H1 (cell line): ENCODE measurements at regions not wholly inside any gene's neighbourhood (a gene's known extent, or its start where the extent isn't known, plus 50 kb on each side); places are given as distances from the start of the nearest gene placed in this dataset.

ENCODE experiments used
- CTCF ChIA-PET: fragments of 300-600 bp; sonication (Branson Sonifier 250); formaldehyde crosslinking; loops from one replicate; lab custom pipeline; 2021; ENCODE audit not compliant: partially characterized antibody; lab: Charles Lee
- POLR2A ChIA-PET: fragments of 300-600 bp; sonication (Branson Sonifier 250); formaldehyde crosslinking; loops from one replicate; lab custom pipeline; 2021; ENCODE audit warnings: inconsistent platforms; ENCODE audit not compliant: partially characterized antibody; lab: Charles Lee
- DNase-seq, 2 experiments: peaks; one replicate each; pipeline versions ENCODE4 v3.0.0 to v3.0.0-alpha.2; 2010 to 2022; ENCODE audit warnings: low spot score in 2 of 2, low read depth in 1 of 2, mixed read lengths in 1 of 2
- FAIRE-seq: peaks from 2 replicates; lab custom pipeline; 2011; peaks lifted over from hg19 to GRCh38; lab: Jason Lieb, UNC
- H2AFZ ChIP-seq: 2 replicates; pipeline ENCODE4 v1.8.1; 2012; ENCODE audit warnings: low read length, inconsistent platforms
- H2AK5ac ChIP-seq: 2 replicates; pipeline ENCODE4 v1.6.1; 2013; ENCODE audit warnings: low read depth, low read length
- H2BK120ac ChIP-seq: replicated peaks from 2 replicates; pipeline ENCODE3; 2013; ENCODE audit warnings: low read depth, low read length, inconsistent platforms
- H2BK12ac ChIP-seq: 2 replicates; pipeline ENCODE4 v1.6.1; 2013; ENCODE audit warnings: low read depth, low read length
- H2BK15ac ChIP-seq: 2 replicates; pipeline ENCODE4 v1.6.1; 2013; ENCODE audit warnings: low read length
- H2BK20ac ChIP-seq: 2 replicates; pipeline ENCODE4 v1.6.1; 2013; ENCODE audit warnings: low read length
- H2BK5ac ChIP-seq: 2 replicates; pipeline ENCODE4 v1.6.1; 2013; ENCODE audit warnings: low read depth, low read length
- H3K14ac ChIP-seq: 2 replicates; pipeline ENCODE4 v1.6.1; 2013; ENCODE audit warnings: inconsistent platforms; ENCODE audit not compliant: insufficient read length
- H3K18ac ChIP-seq: 2 replicates; pipeline ENCODE4 v1.6.1; 2013; ENCODE audit warnings: low read length; ENCODE audit errors: extremely low read depth
- H3K23ac ChIP-seq: 2 replicates; pipeline ENCODE4 v1.6.1; 2013; ENCODE audit warnings: inconsistent platforms; ENCODE audit not compliant: insufficient read length
- H3K23me2 ChIP-seq: 2 replicates; pipeline ENCODE4 v1.6.1; 2013; ENCODE audit warnings: low read depth, low read length
- H3K27ac ChIP-seq: 2 replicates; pipeline ENCODE4 v1.6.1; 2011; ENCODE audit warnings: low read depth, low read length, inconsistent platforms
- H3K27me3 ChIP-seq, 4 experiments: replicated peaks in 1 of 4; 1 replicate in 1 of 4; 2 replicates in 3 of 4; pipeline versions ENCODE4 v1.6.1 to v1.8.1; 2011 to 2013; ENCODE audit warnings: low read length in 3 of 4, mild to moderate bottlenecking in 3 of 4, inconsistent platforms in 2 of 4, mixed read lengths in 2 of 4, moderate library complexity in 1 of 4; ENCODE audit not compliant: control insufficient read depth in 3 of 4, insufficient read depth in 3 of 4; ENCODE audit errors: extremely low read depth in 1 of 4
- H3K36me3 ChIP-seq, 4 experiments: 2 replicates each; pipeline versions ENCODE4 v1.6.1 to v1.8.1; 2011 to 2013; ENCODE audit warnings: mild to moderate bottlenecking in 4 of 4, low read length in 3 of 4, moderate library complexity in 2 of 4, control low read depth in 1 of 4, inconsistent platforms in 1 of 4; ENCODE audit not compliant: insufficient read depth in 4 of 4, control insufficient read depth in 2 of 4
- H3K4ac ChIP-seq: replicated peaks from 2 replicates; pipeline ENCODE3; 2013; ENCODE audit warnings: low read length, low read depth, mixed read lengths, inconsistent platforms; ENCODE audit not compliant: insufficient read length
- H3K4me1 ChIP-seq, 4 experiments: replicated peaks in 1 of 4; 1 replicate in 1 of 4; 2 replicates in 3 of 4; pipeline versions ENCODE4 v1.6.1 to v1.8.1; 2011 to 2013; ENCODE audit warnings: low read length in 3 of 4, inconsistent platforms in 2 of 4, mixed read lengths in 1 of 4; ENCODE audit not compliant: insufficient read depth in 4 of 4, control insufficient read depth in 3 of 4
- H3K4me2 ChIP-seq, 2 experiments: 2 replicates each; pipeline versions ENCODE4 v1.6.1 to v1.8.1; 2011 to 2013; ENCODE audit warnings: low read depth in 2 of 2, low read length in 2 of 2, control low read depth in 1 of 2, inconsistent platforms in 1 of 2, mild to moderate bottlenecking in 1 of 2; ENCODE audit not compliant: insufficient read depth in 1 of 2
- H3K4me3 ChIP-seq, 4 experiments: fragments of 200-600, 300-600 bp in 1 of 4; sonication (generic), shearing (Covaris generic), sonication (Bioruptor Twin) in 1 of 4; 2 replicates each; pipeline versions ENCODE4 v1.5.1 to v1.8.1; 2011 to 2016; ENCODE audit warnings: low read length in 4 of 4, low read depth in 3 of 4, control low read depth in 2 of 4, inconsistent platforms in 2 of 4, mild to moderate bottlenecking in 2 of 4, mixed read lengths in 1 of 4, moderate library complexity in 1 of 4; ENCODE audit not compliant: insufficient read depth in 2 of 4; ENCODE audit errors: extremely low read depth in 1 of 4
- H3K56ac ChIP-seq: replicated peaks from 2 replicates; pipeline ENCODE3; 2013; ENCODE audit warnings: low read depth, mild to moderate bottlenecking, mixed read lengths, low read length, inconsistent platforms; ENCODE audit not compliant: insufficient read length
- H3K79me1 ChIP-seq: 2 replicates; pipeline ENCODE4 v1.6.1; 2013; ENCODE audit warnings: low read depth, low read length, control low read depth
- H3K79me2 ChIP-seq, 2 experiments: 2 replicates each; pipeline versions ENCODE4 v1.6.1 to v1.8.1; 2012 to 2013; ENCODE audit warnings: low read length in 2 of 2, mild to moderate bottlenecking in 2 of 2, inconsistent platforms in 1 of 2; ENCODE audit not compliant: insufficient read depth in 2 of 2, control insufficient read depth in 1 of 2
- H3K9ac ChIP-seq, 4 experiments: replicated peaks in 1 of 4; 1 replicate in 1 of 4; 2 replicates in 3 of 4; pipeline versions ENCODE4 v1.6.1 to v1.8.1; 2011 to 2013; ENCODE audit warnings: low read depth in 3 of 4, low read length in 3 of 4, control low read depth in 2 of 4, mild to moderate bottlenecking in 2 of 4, moderate library complexity in 2 of 4, inconsistent platforms in 1 of 4; ENCODE audit errors: extremely low read depth in 1 of 4
- H3K9me3 ChIP-seq, 2 experiments: 2 replicates each; pipeline versions ENCODE4 v1.6.1 to v1.8.1; 2012 to 2013; ENCODE audit warnings: mild to moderate bottlenecking in 2 of 2, moderate library complexity in 2 of 2, control low read depth in 1 of 2, inconsistent platforms in 1 of 2, low read depth in 1 of 2, low read length in 1 of 2, mixed read lengths in 1 of 2; ENCODE audit not compliant: insufficient read depth in 2 of 2
- H4K20me1 ChIP-seq, 2 experiments: replicated peaks in 1 of 2; 2 replicates each; pipeline versions ENCODE3 to v1.8.1; 2011 to 2013; ENCODE audit warnings: inconsistent platforms in 2 of 2, low read length in 2 of 2, mild to moderate bottlenecking in 1 of 2; ENCODE audit not compliant: insufficient read depth in 2 of 2, control insufficient read depth in 1 of 2
- H4K5ac ChIP-seq: 2 replicates; pipeline ENCODE4 v1.6.1; 2013; ENCODE audit warnings: low read length, low read depth, mixed read lengths, inconsistent platforms; ENCODE audit not compliant: insufficient read length
- H4K8ac ChIP-seq: 2 replicates; pipeline ENCODE4 v1.8.0; 2013; ENCODE audit warnings: mild to moderate bottlenecking, moderate library complexity, low read length, inconsistent platforms; ENCODE audit not compliant: insufficient read depth; ENCODE audit errors: extremely low read depth
- H4K91ac ChIP-seq: replicated peaks from 2 replicates; pipeline ENCODE3; 2013; ENCODE audit warnings: low read length, mixed read lengths, inconsistent platforms; ENCODE audit not compliant: insufficient read length
- CEBPB ChIP-seq: IDR thresholded peaks from 2 replicates; pipeline ENCODE4 v1.6.1; 2012; ENCODE audit warnings: low read depth, low read length
- HDAC2 ChIP-seq, 2 experiments: fragments of 300-600 bp in 1 of 2; sonication (generic) in 1 of 2; IDR thresholded peaks; 2 replicates each; pipeline ENCODE4 v1.6.1; 2011 to 2012; ENCODE audit warnings: low read depth in 2 of 2, low read length in 2 of 2, mild to moderate bottlenecking in 2 of 2, moderate library complexity in 2 of 2, borderline replicate concordance in 1 of 2, inconsistent platforms in 1 of 2
- KDM1A ChIP-seq: fragments of 200-600, 300-600 bp; sonication (generic); IDR thresholded peaks from 2 replicates; pipeline ENCODE4 v1.7.1; 2016; ENCODE audit warnings: mild to moderate bottlenecking, low read length, borderline replicate concordance
- KDM4A ChIP-seq: IDR thresholded peaks from one replicate; pipeline ENCODE4 v1.7.1; 2012; ENCODE audit warnings: low read depth, mild to moderate bottlenecking, moderate library complexity, low read length, inconsistent platforms; ENCODE audit not compliant: severe bottlenecking
- NANOG ChIP-seq: IDR thresholded peaks from 2 replicates; pipeline ENCODE4 v1.6.1; 2011; ENCODE audit warnings: low read length, low read depth, mild to moderate bottlenecking, inconsistent platforms; ENCODE audit not compliant: insufficient read depth, poor library complexity, severe bottlenecking
- SAP30 ChIP-seq: fragments of 300-600 bp; sonication (generic); IDR thresholded peaks from 2 replicates; pipeline ENCODE4 v1.7.1; 2012; ENCODE audit warnings: low read length, moderate library complexity, mild to moderate bottlenecking, inconsistent platforms; ENCODE audit not compliant: insufficient read depth, insufficient replicate concordance
- SIX5 ChIP-seq: IDR thresholded peaks from 2 replicates; pipeline ENCODE4 v1.6.1; 2011; ENCODE audit warnings: mild to moderate bottlenecking, low read depth, low read length
- SP1 ChIP-seq: IDR thresholded peaks from 2 replicates; pipeline ENCODE4 v1.6.1; 2011; ENCODE audit warnings: low read depth, low read length
- SRF ChIP-seq: IDR thresholded peaks from 2 replicates; pipeline ENCODE4 v1.6.1; 2011; ENCODE audit warnings: mild to moderate bottlenecking, low read depth, low read length, moderate library complexity
- ZNF274 ChIP-seq: IDR thresholded peaks from 2 replicates; pipeline ENCODE4 v1.7.0; 2012; ENCODE audit warnings: low read length, borderline replicate concordance; ENCODE audit errors: extremely low read depth
- WGBS, 2 experiments: shearing (Covaris generic) in 1 of 2; methylation state at CpG; one replicate each; pipeline versions ENCODE4 v1.1.6 to v1.1.7; 2013 to 2015; ENCODE audit warnings: low lambda C conversion rate in 2 of 2, mixed read lengths in 2 of 2, inconsistent platforms in 1 of 2, low coverage in 1 of 2, missing lambda C conversion rate in 1 of 2; ENCODE audit not compliant: insufficient replicate concordance in 2 of 2, insufficient coverage in 1 of 2, insufficient read length in 1 of 2; ENCODE audit errors: extremely low coverage in 1 of 2, missing lambda C conversion rate in 1 of 2; 5-methylcytosine and 5-hydroxymethylcytosine counted together

GRCh38 chr10:30121401-30121800 lies 62.0 kb upstream of the JCAD start:
- Histone ChIP-seq H2BK120ac (no peak overlapping the region), H3K23me2 (peaks cover 2% of the 10 kb centered on the region; the same call in 1 of the 2 replicates), H3K14ac (no peak overlapping the region), H3K56ac (no peak overlapping the region), H2BK12ac (no peak overlapping the region), H3K4me2 (no peak overlapping the region), H3K79me1 (no peaks in the 10 kb centered on the region), H3K9me3 (no peaks in the 10 kb centered on the region), H3K18ac (no peak overlapping the region), H3K9ac (no peak overlapping the region), H3K79me2 (no peaks in the 10 kb centered on the region), H2BK20ac (no peak overlapping the region), H3K23ac (no peak overlapping the region), H2BK5ac (no peak overlapping the region), H3K27ac (no peak overlapping the region), H3K4me3 (no peak overlapping the region), H4K8ac (no peak overlapping the region), H3K27me3 (no peaks in the 10 kb centered on the region), H2AK5ac (no peak overlapping the region), H3K36me3 (no peaks in the 10 kb centered on the region), H3K4me1 (no peaks in the 10 kb centered on the region), H4K20me1 (no peaks in the 10 kb centered on the region), H4K91ac (no peak overlapping the region), H4K5ac (no peak overlapping the region), H2BK15ac (no peak overlapping the region), H2AFZ (no peak overlapping the region), H3K4ac (no peak overlapping the region)
- FAIRE-seq = no peak
- 73% methylated on average over 2 of the region's 2 CpGs; no CpG with 5 or more reads in 1 of the 2 experiments for WGBS, 2 experiments
- ChIA-PET CTCF (no interaction called here), POLR2A (no interaction called here)
- DNase-seq = no peak
- no peak for TF ChIP-seq CEBPB
- TF ChIP-seq SIX5 = no peak
- no peak for TF ChIP-seq KDM1A
- TF ChIP-seq SRF = no peak
- TF ChIP-seq HDAC2 (IDR thresholded peaks at IDR 0.05; ENCODE audit: borderline replicate concordance in 1 of 2, low read depth in 2 of 2, low read length in 2 of 2) = no peak
- no peak for TF ChIP-seq NANOG
- no peak for TF ChIP-seq SAP30
- no peak for TF ChIP-seq SP1
- no peak for TF ChIP-seq KDM4A
- no peak for TF ChIP-seq ZNF274
